HepG2 (cell line): ENCODE measurements at regions not wholly inside any gene's neighbourhood (a gene's known extent, or its start where the extent isn't known, plus 50 kb on each side); places are given as distances from the start of the nearest gene placed in this dataset.
"Not testable (repeated sequence)": the region's sequence is repeated elsewhere in the genome, so short reads cannot be mapped to it uniquely, and the experiment has no call there.

Source experiments
- ATAC-seq: fragments of 200-7000 bp; cut with Tn5 transposase; 3 replicates; pipeline ENCODE4 v1.9.1; 2020; ENCODE audit warnings: mild to moderate bottlenecking, moderate library complexity
- BruUV-seq: library from RNA; stranded (reverse); fragments of 400-500 nt; replicated peaks from 2 replicates; lab custom pipeline; 2021; lab: Mats Ljungman, UMichigan
- CTCF ChIA-PET: fragments of 300-600 bp; formaldehyde crosslinking; extraction: SDS; loops from one replicate; lab custom pipeline; 2021; ENCODE audit warnings: low total read pairs, inconsistent platforms, low intra/inter-chr PET ratio; lab: Yijun Ruan, JAX
- POLR2A ChIA-PET: fragments of 350-600 bp; sonication (Branson Sonifier 250); formaldehyde crosslinking; loops from one replicate; lab custom pipeline; 2020; ENCODE audit warnings: antibody characterized with exemption, inconsistent platforms; lab: Yijun Ruan, JAX
- DNase-seq: peaks from one replicate; pipeline ENCODE4 v3.0.0-alpha.2; 2015; ENCODE audit warnings: low spot score
- FAIRE-seq: peaks from 3 replicates; lab custom pipeline; 2011; peaks lifted over from hg19 to GRCh38; lab: Jason Lieb, UNC
- H2AFZ ChIP-seq: one replicate; pipeline ENCODE4 v1.6.1; 2011; ENCODE audit warnings: low read length, inconsistent platforms
- H3K27ac ChIP-seq: fragments of 300-600 bp; 3 replicates; pipeline ENCODE4 v1.8.0; 2011; ENCODE audit warnings: mixed run types, mild to moderate bottlenecking, mixed read lengths, low read length, inconsistent platforms; ENCODE audit not compliant: insufficient read depth; ENCODE audit errors: extremely low read length
- H3K27me3 ChIP-seq, 2 experiments: fragments of 200-600 bp in 1 of 2; 2 replicates in 1 of 2; 3 replicates in 1 of 2; pipeline versions ENCODE4 v1.6.0 to v1.8.0; 2011; ENCODE audit warnings: low read length in 2 of 2, mild to moderate bottlenecking in 2 of 2, moderate library complexity in 2 of 2, inconsistent platforms in 1 of 2; ENCODE audit not compliant: insufficient read depth in 2 of 2, control insufficient read depth in 1 of 2
- H3K36me3 ChIP-seq, 2 experiments: fragments of 200-600 bp in 1 of 2; replicated peaks in 1 of 2; 2 replicates in 1 of 2; 3 replicates in 1 of 2; pipeline versions ENCODE4 v1.5.1 to v1.8.0; 2011; ENCODE audit warnings: low read length in 2 of 2, inconsistent platforms in 1 of 2; ENCODE audit not compliant: insufficient read depth in 2 of 2, control insufficient read depth in 1 of 2
- H3K4me1 ChIP-seq: 2 replicates; pipeline ENCODE4 v1.5.1; 2012; ENCODE audit warnings: low read length, inconsistent platforms; ENCODE audit not compliant: insufficient read depth
- H3K4me2 ChIP-seq: 2 replicates; pipeline ENCODE4 v1.6.0; 2011; ENCODE audit warnings: low read depth, low read length, inconsistent platforms
- H3K4me3 ChIP-seq, 3 experiments: fragments of 200-600 bp in 1 of 3; sonication (generic), shearing (Covaris generic) in 1 of 3; replicated peaks in 1 of 3; 2 replicates each; pipeline ENCODE4 v1.5.1; 2011 to 2016; ENCODE audit warnings: low read length in 3 of 3, inconsistent platforms in 2 of 3, low read depth in 2 of 3, mild to moderate bottlenecking in 2 of 3, control low read depth in 1 of 3, mixed read lengths in 1 of 3; ENCODE audit not compliant: insufficient read depth in 1 of 3
- H3K79me2 ChIP-seq: one replicate; pipeline ENCODE4 v1.6.1; 2011; ENCODE audit warnings: low read length, inconsistent platforms; ENCODE audit not compliant: insufficient read depth
- H3K9ac ChIP-seq: 2 replicates; pipeline ENCODE4 v1.6.0; 2011; ENCODE audit warnings: mild to moderate bottlenecking, low read depth, low read length, inconsistent platforms; ENCODE audit not compliant: insufficient read depth
- H3K9me3 ChIP-seq: 2 replicates; pipeline ENCODE4 v1.5.1; 2012; ENCODE audit warnings: mild to moderate bottlenecking, low read length
- H4K20me1 ChIP-seq: 2 replicates; pipeline ENCODE4 v1.6.0; 2011; ENCODE audit warnings: inconsistent platforms, mild to moderate bottlenecking, low read length, moderate library complexity; ENCODE audit not compliant: insufficient read depth
- ATF7-NPFF ChIP-seq: sonication (generic); formaldehyde crosslinking; IDR thresholded peaks from 2 replicates; pipeline ENCODE4 v1.8.1; 2023; ENCODE audit warnings: mild to moderate bottlenecking, low read depth, missing genetic modification reagents, moderate library complexity
- BATF2 ChIP-seq: sonication (generic); formaldehyde crosslinking; IDR thresholded peaks from 2 replicates; pipeline ENCODE4 v1.8.0; 2022; ENCODE audit warnings: mild to moderate bottlenecking, missing genetic modification reagents, moderate library complexity
- THYN1 ChIP-seq: sonication (generic); formaldehyde crosslinking; IDR thresholded peaks from 2 replicates; pipeline ENCODE4 v1.8.1; 2023; ENCODE audit warnings: low read depth, mild to moderate bottlenecking, moderate library complexity, missing genetic modification reagents, borderline replicate concordance
- ZEB1 ChIP-seq: IDR thresholded peaks from 2 replicates; pipeline ENCODE4 v1.6.1; 2012; ENCODE audit warnings: mild to moderate bottlenecking, low read depth, inconsistent platforms; ENCODE audit not compliant: insufficient replicate concordance
- ZFP36L1 ChIP-seq: sonication (generic); formaldehyde crosslinking; IDR thresholded peaks from 2 replicates; pipeline ENCODE4 v1.8.0; 2022; ENCODE audit warnings: mild to moderate bottlenecking, missing genetic modification reagents, moderate library complexity
- ZNF276 ChIP-seq: sonication (generic); formaldehyde crosslinking; IDR thresholded peaks from 2 replicates; pipeline ENCODE4 v1.4.0; 2020; ENCODE audit warnings: mild to moderate bottlenecking, low read depth, missing genetic modification reagents
- ZNF737 ChIP-seq: sonication (generic); formaldehyde crosslinking; IDR thresholded peaks from 2 replicates; pipeline ENCODE4 v1.5.0; 2020; ENCODE audit warnings: missing genetic modification reagents, mild to moderate bottlenecking, borderline replicate concordance
- WGBS: methylation state at CpG from one replicate; pipeline ENCODE4 v1.1.6; 2017; ENCODE audit warnings: low lambda C conversion rate; 5-methylcytosine and 5-hydroxymethylcytosine counted together
- in situ Hi-C: cut with HindIII; loops from 2 replicates; pipeline ENCODE4 v1.10.0; 2017; ENCODE audit warnings: low pct_unique_long_range_greater_than_20kb; ENCODE audit not compliant: extremely low pct_ligation_motif_present
- intact Hi-C: fragments of 100-400 bp; cut with micrococcal nuclease; formaldehyde crosslinking; loops from one replicate; pipeline ENCODE4 v1.10.0; 2022; ENCODE audit not compliant: unreplicated experiment

GRCh38 chr10:35959252-35959651 lies 317.2 kb upstream of the FZD8 start:
- ATAC-seq: no peak
- no peaks in the 10 kb centered on the region for H3K79me2 ChIP-seq
- no TSS peak for BruUV-seq
- WGBS: 35% methylated on average over 7 of the region's 7 CpGs
- H3K9ac ChIP-seq: no peak overlapping the region
- in situ Hi-C loops: no loop called here
- H2AFZ ChIP-seq: no peak overlapping the region
- no peak overlapping the region for H3K4me2 ChIP-seq
- intact Hi-C loops: no loop called here
- no peak for DNase-seq
- no peaks in the 10 kb centered on the region for H3K27me3 ChIP-seq
- ChIA-PET POLR2A (no interaction called here), CTCF (no interaction called here)
- TF ChIP-seq ZFP36L1 (CRISPR knock-in tag) (no peak), BATF2 (CRISPR knock-in tag) (no peak), ZNF737 (CRISPR knock-in tag) (no peak), ATF7-NPFF (no peak), ZEB1 (no peak), THYN1 (CRISPR knock-in tag) (no peak), ZNF276 (CRISPR knock-in tag) (no peak)
- no peak for FAIRE-seq
- H3K36me3 ChIP-seq: no peaks in the 10 kb centered on the region
- no peak overlapping the region for H3K27ac ChIP-seq
- no peaks in the 10 kb centered on the region for H3K4me1 ChIP-seq
- no peaks in the 10 kb centered on the region for H3K9me3 ChIP-seq
- H3K4me3 ChIP-seq: no peak overlapping the region
- H4K20me1 ChIP-seq: no peaks in the 10 kb centered on the region

GRCh38 chr10:35958609-35959008 lies 316.5 kb upstream of the FZD8 start:
- H3K36me3 ChIP-seq, intact Hi-C loops, CTCF ChIA-PET, ATAC-seq, in situ Hi-C loops, BruUV-seq, H2AFZ ChIP-seq, DNase-seq, H3K79me2 ChIP-seq, H3K9me3 ChIP-seq, H3K27ac ChIP-seq, H3K4me1 ChIP-seq, FAIRE-seq, H3K9ac ChIP-seq, POLR2A ChIA-PET, H3K4me2 ChIP-seq, H3K27me3 ChIP-seq, H4K20me1 ChIP-seq, H3K4me3 ChIP-seq: not testable (repeated sequence)
